GM06990 (cell line): ENCODE measurements at regions not wholly inside any gene's neighbourhood (a gene's known extent, or its start where the extent isn't known, plus 50 kb on each side); places are given as distances from the start of the nearest gene placed in this dataset.

Source experiments
- DNase-seq: peaks from one replicate; pipeline ENCODE4 v3.0.0-alpha.2; 2011; ENCODE audit not compliant: insufficient read length; ENCODE audit errors: extremely low read depth
- H3K27me3 ChIP-seq: replicated peaks from 2 replicates; pipeline ENCODE4 v1.6.0; 2011; ENCODE audit warnings: low read length; ENCODE audit not compliant: control insufficient read depth, insufficient read depth
- H3K36me3 ChIP-seq: 2 replicates; pipeline ENCODE4 v1.5.1; 2011; ENCODE audit warnings: low read length; ENCODE audit not compliant: control insufficient read depth, insufficient read depth
- H3K4me3 ChIP-seq: replicated peaks from 2 replicates; pipeline ENCODE4 v1.5.1; 2011; ENCODE audit warnings: low read depth, mild to moderate bottlenecking, control low read depth, low read length
- CTCF ChIP-seq: IDR thresholded peaks from 2 replicates; pipeline ENCODE4 v1.5.1; 2011; ENCODE audit warnings: low read length, control low read depth, mild to moderate bottlenecking, inconsistent platforms; ENCODE audit not compliant: insufficient read depth, poor library complexity, severe bottlenecking

- no peak for DNase-seq
- H3K4me3 ChIP-seq = no peak overlapping the region
- no peaks in the 10 kb centered on the region for H3K27me3 ChIP-seq
- TF ChIP-seq CTCF = no peak
- no peaks in the 10 kb centered on the region for H3K36me3 ChIP-seq
These were observed 845.8 kb upstream of the SLITRK5 start for GRCh38 chr13:86825410-86825809.

- DNase-seq = no peak
- Histone ChIP-seq H3K4me3 (no peak overlapping the region), H3K36me3 (no peaks in the 10 kb centered on the region), H3K27me3 (no peaks in the 10 kb centered on the region)
- TF ChIP-seq CTCF = no peak
These were observed 844.9 kb upstream of the SLITRK5 start for GRCh38 chr13:86826232-86826631.

DNA sequence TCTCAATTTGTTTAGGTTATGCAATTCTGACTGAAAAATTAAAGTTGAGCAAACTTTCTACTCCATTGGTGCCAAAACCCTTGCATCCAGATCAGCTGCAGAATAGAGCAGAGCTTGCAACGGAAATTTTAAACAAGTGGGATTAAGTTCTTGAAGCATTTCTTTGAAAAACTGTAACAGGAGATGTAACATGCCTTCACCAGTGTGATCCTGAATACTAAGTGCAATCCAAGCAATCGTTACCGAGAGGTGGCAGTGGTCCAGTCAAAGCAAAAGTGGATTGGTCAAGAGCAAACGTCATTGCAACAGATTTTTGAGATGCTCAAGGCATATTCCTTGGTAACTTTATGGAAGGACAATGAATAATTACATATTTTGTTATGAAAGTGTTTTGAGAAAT, 841.1 kb upstream of the SLITRK5 start:
- no peak for DNase-seq
- Histone ChIP-seq H3K36me3 (no peaks in the 10 kb centered on the region), H3K4me3 (no peak overlapping the region), H3K27me3 (no peaks in the 10 kb centered on the region)
- no peak for TF ChIP-seq CTCF

DNA sequence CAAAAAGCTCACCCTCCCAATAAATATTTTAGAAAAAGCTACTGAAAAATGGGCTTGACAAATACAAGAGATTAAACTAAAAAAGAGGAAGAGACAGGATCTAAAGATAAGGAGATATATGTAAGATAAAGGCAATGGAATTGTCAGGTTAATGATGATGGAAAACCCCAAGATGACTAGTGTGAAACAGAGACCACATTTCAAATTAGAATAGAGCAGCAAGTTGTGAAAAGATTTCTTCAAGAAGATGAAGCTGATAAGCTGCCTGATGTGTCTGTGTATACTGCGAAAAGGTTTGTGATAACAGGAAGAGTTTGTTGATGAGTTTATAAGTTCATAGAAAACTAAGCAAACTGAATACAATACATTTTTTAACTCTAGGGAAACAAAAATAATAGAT, 840.1 kb upstream of the SLITRK5 start:
- no peak for TF ChIP-seq CTCF

GRCh38 chr13:86838411-86839120, 832.6 kb upstream of the SLITRK5 start:
- TF ChIP-seq CTCF = no peak
- no peaks in the 10 kb centered on the region for H3K27me3 ChIP-seq
- no peak overlapping the region for H3K4me3 ChIP-seq
- no peak for DNase-seq
- H3K36me3 ChIP-seq = no peaks in the 10 kb centered on the region

More for the DNA sequence above, 840.1 kb upstream of the SLITRK5 start:
- no peaks in the 10 kb centered on the region for H3K36me3 ChIP-seq
- no peaks in the 10 kb centered on the region for H3K27me3 ChIP-seq
- DNase-seq = no peak
- no peak overlapping the region for H3K4me3 ChIP-seq

GRCh38 chr13:86839221-86839620, 832.0 kb upstream of the SLITRK5 start:
- Histone ChIP-seq H3K36me3 (no peaks in the 10 kb centered on the region), H3K27me3 (no peaks in the 10 kb centered on the region), H3K4me3 (no peak overlapping the region)
- DNase-seq = no peak
- no peak for TF ChIP-seq CTCF
